Mesothelial cell of epicardium (in vitro differentiated cells): ENCODE measurements at regions not wholly inside any gene's neighbourhood (a gene's known extent, or its start where the extent isn't known, plus 50 kb on each side); places are given as distances from the start of the nearest gene placed in this dataset.

Experiments used
- DNase-seq, 2 experiments: peaks; one replicate each; pipeline ENCODE4 v3.0.0; 2021; ENCODE audit warnings: low spot score in 2 of 2; ENCODE audit not compliant: unreplicated experiment in 2 of 2
- H3K27ac Mint-ChIP-seq: 2 replicates; pipeline ENCODE4 v1.8.0; 2021; ENCODE audit warnings: mixed read lengths
- H3K27me3 Mint-ChIP-seq: 2 replicates; pipeline ENCODE4 v1.8.0; 2021; ENCODE audit warnings: low read depth, mixed read lengths
- H3K36me3 Mint-ChIP-seq: 2 replicates; pipeline ENCODE4 v1.8.0; 2021; ENCODE audit warnings: mixed read lengths
- H3K4me1 Mint-ChIP-seq: 2 replicates; pipeline ENCODE4 v1.8.0; 2021; ENCODE audit warnings: mixed read lengths
- H3K4me3 Mint-ChIP-seq: 2 replicates; pipeline ENCODE4 v1.8.0; 2021; ENCODE audit warnings: mild to moderate bottlenecking, moderate library complexity, mixed read lengths
- H3K9me3 Mint-ChIP-seq: 2 replicates; pipeline ENCODE4 v1.8.0; 2021; ENCODE audit warnings: mixed read lengths
- CTCF ChIP-seq: fragments of 200-600 bp; sonication (generic); IDR thresholded peaks from one replicate; pipeline ENCODE4 v1.5.0; 2021; ENCODE audit warnings: antibody characterized with exemption; ENCODE audit not compliant: unreplicated experiment

- H3K27ac Mint-ChIP-seq, result no peak overlapping the region
Observed at GRCh38 chr5:142432369-142432863, 107.6 kb upstream of the SPRY4 start.

GRCh38 chr5:142428773-142429473 is 104.1 kb upstream of the SPRY4 start:
- Mint-ChIP-seq H3K27me3 (no peaks in the 10 kb centered on the region), H3K36me3 (peaks cover 2% of the 10 kb centered on the region), H3K4me1 (peaks cover 11% of the 10 kb centered on the region), H3K4me3 (no peak overlapping the region), H3K9me3 (no peaks in the 10 kb centered on the region), H3K27ac (no peak overlapping the region)
- no peak for TF ChIP-seq CTCF
- no peak for DNase-seq

More at GRCh38 chr5:142432369-142432863, 107.6 kb upstream of the SPRY4 start:
- Mint-ChIP-seq H3K27me3 (no peaks in the 10 kb centered on the region), H3K4me3 (no peak overlapping the region), H3K9me3 (no peaks in the 10 kb centered on the region), H3K4me1 (peaks cover 12% of the 10 kb centered on the region), H3K36me3 (peaks cover 2% of the 10 kb centered on the region)
- TF ChIP-seq CTCF, result no peak
- DNase-seq, result no peak

GRCh38 chr5:142428036-142428772 is 103.4 kb upstream of the SPRY4 start:
- Mint-ChIP-seq H3K9me3 (no peaks in the 10 kb centered on the region), H3K27ac (no peak overlapping the region), H3K27me3 (no peaks in the 10 kb centered on the region), H3K4me1 (peaks cover 7% of the 10 kb centered on the region), H3K36me3 (peaks cover 2% of the 10 kb centered on the region), H3K4me3 (no peak overlapping the region)
- DNase-seq, result no peak
- no peak for TF ChIP-seq CTCF

GRCh38 chr5:142427529-142427928 is 102.7 kb upstream of the SPRY4 start:
- H3K4me3 Mint-ChIP-seq, result no peak overlapping the region

GRCh38 chr5:142427015-142427364 is 102.2 kb upstream of the SPRY4 start:
- no peak overlapping the region for H3K27ac Mint-ChIP-seq
- peaks cover 3% of the 10 kb centered on the region for H3K4me1 Mint-ChIP-seq
- H3K36me3 Mint-ChIP-seq, result peaks cover 2% of the 10 kb centered on the region
- no peaks in the 10 kb centered on the region for H3K27me3 Mint-ChIP-seq
- H3K4me3 Mint-ChIP-seq, result no peak overlapping the region
- no peaks in the 10 kb centered on the region for H3K9me3 Mint-ChIP-seq
- no peak for DNase-seq
- no peak for TF ChIP-seq CTCF

More at GRCh38 chr5:142427529-142427928, 102.7 kb upstream of the SPRY4 start:
- Mint-ChIP-seq H3K27me3 (no peaks in the 10 kb centered on the region), H3K4me1 (peaks cover 3% of the 10 kb centered on the region), H3K9me3 (no peaks in the 10 kb centered on the region), H3K27ac (no peak overlapping the region), H3K36me3 (peaks cover 2% of the 10 kb centered on the region)
- no peak for DNase-seq
- no peak for TF ChIP-seq CTCF
